ENCODE measurements at regions not wholly inside any gene's neighbourhood (a gene's known extent, or its start where the extent isn't known, plus 50 kb on each side); places are given as distances from the start of the nearest gene placed in this dataset.

GRCh38 chr2:123715467-123715982 is 309.6 kb upstream of the CNTNAP5 start:
- TF ChIP-seq CTCF (IDR thresholded peaks at IDR 0.05; ENCODE audit: insufficient read depth, low read depth, low read length) (no peak), EZH2 (IDR thresholded peaks at IDR 0.05; ENCODE audit: insufficient read depth, low read length) (no peak)
